OCI-LY1 (cell line): ENCODE measurements at regions not wholly inside any gene's neighbourhood (a gene's known extent, or its start where the extent isn't known, plus 50 kb on each side); places are given as distances from the start of the nearest gene placed in this dataset.

ENCODE experiments used
- CTCF ChIP-seq: fragments of 200-600 bp; sonication (generic), shearing (Covaris generic); IDR thresholded peaks from 2 replicates; pipeline ENCODE4 v1.5.1; 2017; ENCODE audit warnings: mild to moderate bottlenecking, antibody characterized with exemption, low read length, moderate library complexity, mixed read lengths
- EZH2 ChIP-seq: fragments of 200-600 bp; sonication (generic), shearing (Covaris generic); IDR thresholded peaks from 2 replicates; pipeline ENCODE4 v1.8.0; 2017; ENCODE audit warnings: borderline replicate concordance, mixed run types, mild to moderate bottlenecking, antibody characterized with exemption, low read length, moderate library complexity, mixed read lengths

GRCh38 chr4:151885123-151885522 is 124.3 kb upstream of the GATB start:
- TF ChIP-seq CTCF (no peak), EZH2 (no peak)
